Esophagus (tissue), 2 donors: ENCODE measurements at regions not wholly inside any gene's neighbourhood (a gene's known extent, or its start where the extent isn't known, plus 50 kb on each side); places are given as distances from the start of the nearest gene placed in this dataset.
"Not testable (repeated sequence)": the region's sequence is repeated elsewhere in the genome, so short reads cannot be mapped to it uniquely, and the experiment has no call there.

ENCODE experiments used
- H3K27ac ChIP-seq, 2 donors: one replicate each; pipeline ENCODE4 v1.5.1; 2013; ENCODE audit warnings: low read depth in 2 of 2, mild to moderate bottlenecking in 2 of 2, inconsistent platforms in 1 of 2, low read length in 1 of 2, moderate library complexity in 1 of 2
- H3K27me3 ChIP-seq, 2 donors: one replicate each; pipeline ENCODE4 v1.6.1; 2013; ENCODE audit warnings: low read length in 2 of 2, control low read depth in 1 of 2, mild to moderate bottlenecking in 1 of 2; ENCODE audit not compliant: insufficient read depth in 2 of 2, control insufficient read depth in 1 of 2
- H3K36me3 ChIP-seq, 2 donors: one replicate each; pipeline ENCODE4 v1.6.1; 2013; ENCODE audit warnings: low read length in 1 of 2; ENCODE audit not compliant: control insufficient read depth in 2 of 2, insufficient read depth in 2 of 2
- H3K4me1 ChIP-seq, 2 donors: one replicate each; pipeline ENCODE4 v1.6.1; 2013; ENCODE audit warnings: low read length in 1 of 2; ENCODE audit not compliant: control insufficient read depth in 2 of 2, insufficient read depth in 2 of 2
- H3K4me3 ChIP-seq, 2 donors: one replicate each; pipeline ENCODE4 v1.5.1; 2013; ENCODE audit warnings: low read length in 2 of 2, mild to moderate bottlenecking in 2 of 2, low read depth in 1 of 2, moderate library complexity in 1 of 2
- H3K9me3 ChIP-seq, 2 donors: one replicate each; pipeline ENCODE4 v1.6.1; 2013; ENCODE audit warnings: mild to moderate bottlenecking in 2 of 2, low read depth in 1 of 2, low read length in 1 of 2, moderate library complexity in 1 of 2; ENCODE audit not compliant: control insufficient read depth in 2 of 2, insufficient read depth in 1 of 2
- WGBS, 2 donors: extraction: QIAGEN DNeasy Blood & Tissue Kit; methylation state at CpG; one replicate each; pipeline ENCODE4 v1.1.7; 2013; 5-methylcytosine and 5-hydroxymethylcytosine counted together
- donor health status: healthy with polysubstance abuse.
- donor health status: Bipolar disorder and iron deficiency.

DNA sequence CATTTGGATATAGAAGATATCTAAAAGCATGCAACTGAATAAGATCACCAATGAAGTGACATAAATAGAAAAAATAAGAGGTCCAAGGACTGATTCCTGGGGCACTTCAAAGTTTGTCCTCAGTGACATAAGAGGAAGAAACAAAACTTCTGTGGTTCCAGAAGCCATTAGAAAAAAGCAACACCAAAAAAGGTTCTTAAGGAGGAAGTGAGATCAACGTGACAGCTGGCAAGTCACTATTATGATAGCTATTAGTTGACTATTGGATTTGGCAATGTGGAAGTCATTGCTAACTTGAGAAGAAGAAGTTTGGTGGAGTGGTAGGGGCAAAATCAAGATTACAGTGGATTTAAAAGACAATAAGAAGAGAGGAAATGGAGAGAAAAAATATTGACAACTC is 1098.3 kb downstream of the NAALADL2 start:
- no peaks in the 10 kb centered on the region for H3K4me1 ChIP-seq
- H3K36me3 ChIP-seq: no peaks in the 10 kb centered on the region
- 42 to 54% methylated on average over 1 of the region's 1 CpG for WGBS, 2 donors
- no peaks in the 10 kb centered on the region for H3K27me3 ChIP-seq
- H3K4me3 ChIP-seq: no peak overlapping the region
- no peak overlapping the region for H3K27ac ChIP-seq
- H3K9me3 ChIP-seq: no peaks in the 10 kb centered on the region

DNA sequence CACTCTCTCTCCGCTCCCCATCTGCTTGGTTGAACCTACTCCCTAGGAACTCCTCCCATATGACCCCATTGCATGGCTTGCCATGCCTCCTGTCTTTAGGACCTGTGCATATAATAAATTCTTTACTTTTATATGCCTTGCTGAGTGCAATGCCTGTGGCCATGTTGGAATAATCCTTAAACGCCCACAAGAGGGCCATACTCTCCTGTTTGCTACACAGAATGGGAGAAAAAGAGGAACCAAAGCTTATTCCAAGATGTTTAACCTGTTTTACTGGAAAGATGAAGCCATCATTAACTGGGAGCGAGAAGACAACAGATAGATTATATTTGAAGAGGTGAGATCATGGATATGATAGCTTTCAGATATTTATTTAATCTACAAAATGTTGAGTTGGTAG is 1097.8 kb downstream of the NAALADL2 start:
- WGBS, 2 donors: 55 to 61% methylated on average over 3 of the region's 3 CpGs

GRCh38 chr3:175951047-175951694 is 1092.0 kb downstream of the NAALADL2 start:
- H3K4me1 ChIP-seq: no peaks in the 10 kb centered on the region
- H3K4me3 ChIP-seq: no peak overlapping the region
- H3K9me3 ChIP-seq: no peaks in the 10 kb centered on the region
- no peak overlapping the region for H3K27ac ChIP-seq
- 53 to 61% methylated on average over 4 of the region's 4 CpGs for WGBS, 2 donors
- no peaks in the 10 kb centered on the region for H3K27me3 ChIP-seq
- no peaks in the 10 kb centered on the region for H3K36me3 ChIP-seq

More for the DNA sequence above, 1097.8 kb downstream of the NAALADL2 start:
- Histone ChIP-seq H3K9me3 (no peaks in the 10 kb centered on the region), H3K36me3 (no peaks in the 10 kb centered on the region), H3K4me3 (no peak overlapping the region), H3K27me3 (no peaks in the 10 kb centered on the region), H3K4me1 (no peaks in the 10 kb centered on the region), H3K27ac (no peak overlapping the region)

GRCh38 chr3:175948041-175948440 is 1088.9 kb downstream of the NAALADL2 start:
- no peaks in the 10 kb centered on the region for H3K9me3 ChIP-seq
- H3K36me3 ChIP-seq: no peaks in the 10 kb centered on the region
- no peak overlapping the region for H3K27ac ChIP-seq
- H3K27me3 ChIP-seq: no peaks in the 10 kb centered on the region
- no peak overlapping the region for H3K4me3 ChIP-seq
- H3K4me1 ChIP-seq: no peaks in the 10 kb centered on the region
- 63 to 71% methylated on average over 3 of the region's 3 CpGs for WGBS, 2 donors

GRCh38 chr3:175941352-175941751 is 1082.2 kb downstream of the NAALADL2 start:
- Histone ChIP-seq H3K4me1 (no peaks in the 10 kb centered on the region), H3K9me3 (peaks cover 3 to 13% of the 10 kb centered on the region in 2 donors), H3K27me3 (peaks cover 0 to 3% of the 10 kb centered on the region in 2 donors), H3K36me3 (no peaks in the 10 kb centered on the region), H3K4me3 (no peak overlapping the region), H3K27ac (no peak overlapping the region)

DNA sequence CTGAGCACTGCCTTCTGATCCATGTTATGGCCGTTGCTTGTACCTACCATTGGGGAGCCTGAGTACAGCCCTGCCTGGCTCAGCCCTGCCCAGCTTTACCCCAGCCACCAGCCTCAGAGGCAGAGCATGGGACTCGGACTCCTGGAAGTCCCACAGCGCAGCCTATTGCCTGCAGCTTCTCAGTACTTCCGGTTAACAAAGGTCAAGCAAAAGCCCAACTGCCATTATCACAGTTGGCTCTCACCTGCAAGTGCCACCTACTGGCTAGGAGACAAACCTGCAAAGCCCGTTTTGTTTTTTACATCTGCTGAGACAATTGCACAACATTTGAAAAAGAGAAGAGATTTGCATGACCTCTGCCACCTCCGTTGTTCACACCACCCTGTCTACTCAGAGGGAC is 1081.7 kb downstream of the NAALADL2 start:
- peaks cover 4 to 13% of the 10 kb centered on the region in 2 donors for H3K9me3 ChIP-seq
- H3K4me1 ChIP-seq: no peaks in the 10 kb centered on the region
- no peak overlapping the region for H3K4me3 ChIP-seq
- H3K27ac ChIP-seq: no peak overlapping the region
- H3K27me3 ChIP-seq: peaks cover 0 to 3% of the 10 kb centered on the region in 2 donors
- H3K36me3 ChIP-seq: no peaks in the 10 kb centered on the region
- WGBS, 2 donors: 79 to 80% methylated on average over 6 of the region's 6 CpGs

GRCh38 chr3:175940243-175940642 is 1081.1 kb downstream of the NAALADL2 start:
- H3K9me3 ChIP-seq: peaks cover 4 to 13% of the 10 kb centered on the region in 2 donors
- WGBS, 2 donors: 96 to 97% methylated on average over 5 of the region's 5 CpGs
- no peaks in the 10 kb centered on the region for H3K36me3 ChIP-seq
- H3K4me3 ChIP-seq: no peak overlapping the region
- H3K4me1 ChIP-seq: no peaks in the 10 kb centered on the region
- no peak overlapping the region for H3K27ac ChIP-seq
- H3K27me3 ChIP-seq: peaks cover 0 to 3% of the 10 kb centered on the region in 2 donors

DNA sequence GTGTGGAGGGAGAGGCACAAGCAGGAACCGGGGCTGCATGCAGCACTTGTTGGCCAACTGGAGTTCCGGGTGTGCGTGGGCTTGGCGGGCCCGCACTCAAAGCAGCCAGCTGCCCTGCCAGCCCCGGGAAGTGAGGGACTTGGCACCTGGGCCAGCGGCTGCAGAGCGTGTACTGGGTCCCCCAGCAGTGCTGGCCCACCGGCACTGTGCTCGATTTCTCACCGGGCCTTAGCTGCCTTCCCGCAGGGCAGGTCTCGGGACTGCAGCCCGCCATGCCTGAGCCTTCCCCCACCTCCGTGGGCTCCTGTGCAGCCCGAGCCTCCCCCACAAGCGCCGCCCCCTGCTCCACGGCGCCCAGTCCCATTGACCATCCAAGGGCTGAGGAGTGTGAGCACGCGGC is 1078.2 kb downstream of the NAALADL2 start:
- not testable (repeated sequence) for H3K27ac ChIP-seq, H3K4me1 ChIP-seq, H3K36me3 ChIP-seq, H3K4me3 ChIP-seq, H3K27me3 ChIP-seq
- peaks cover 4 to 13% of the 10 kb centered on the region in 2 donors for H3K9me3 ChIP-seq
- 96% methylated on average over 20 to 22 of the region's 22 CpGs for WGBS, 2 donors

- H3K4me1 ChIP-seq: no peaks in the 10 kb centered on the region
These were observed 1073.5 kb downstream of the NAALADL2 start for GRCh38 chr3:175932586-175932985.

DNA sequence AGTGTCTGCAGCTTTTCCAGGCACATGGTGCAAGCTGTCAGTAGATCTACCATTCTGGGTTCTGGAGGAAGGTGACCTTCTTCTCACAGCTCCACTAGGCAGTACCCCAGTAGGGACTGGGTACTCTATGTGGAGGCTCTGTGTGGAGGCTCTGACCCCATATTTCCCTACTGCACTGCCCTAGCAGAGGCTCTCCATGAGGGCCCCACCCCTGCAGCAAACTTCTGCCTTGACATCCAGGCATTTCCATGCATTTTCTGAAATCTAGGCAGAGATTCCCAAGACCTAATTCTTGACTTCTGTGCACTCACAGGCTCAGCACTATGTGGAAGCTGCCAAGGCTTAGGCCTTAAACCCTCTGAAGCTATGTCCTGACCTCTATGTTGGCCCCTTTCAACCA is 1060.0 kb downstream of the NAALADL2 start:
- no peaks in the 10 kb centered on the region for H3K27me3 ChIP-seq
- H3K27ac ChIP-seq: no peak overlapping the region
- H3K36me3 ChIP-seq: no peaks in the 10 kb centered on the region
- H3K4me1 ChIP-seq: no peaks in the 10 kb centered on the region
- H3K4me3 ChIP-seq: no peak overlapping the region
- H3K9me3 ChIP-seq: peaks cover 3 to 7% of the 10 kb centered on the region in 2 donors

More at GRCh38 chr3:175932586-175932985, 1073.5 kb downstream of the NAALADL2 start:
- Histone ChIP-seq H3K27me3 (no peaks in the 10 kb centered on the region), H3K4me3 (no peak overlapping the region), H3K9me3 (peaks cover 2 to 5% of the 10 kb centered on the region in 2 donors), H3K36me3 (no peaks in the 10 kb centered on the region), H3K27ac (no peak overlapping the region)
